ENCODE measurements at regions not wholly inside any gene's neighbourhood (a gene's known extent, or its start where the extent isn't known, plus 50 kb on each side); places are given as distances from the start of the nearest gene placed in this dataset.

DNA sequence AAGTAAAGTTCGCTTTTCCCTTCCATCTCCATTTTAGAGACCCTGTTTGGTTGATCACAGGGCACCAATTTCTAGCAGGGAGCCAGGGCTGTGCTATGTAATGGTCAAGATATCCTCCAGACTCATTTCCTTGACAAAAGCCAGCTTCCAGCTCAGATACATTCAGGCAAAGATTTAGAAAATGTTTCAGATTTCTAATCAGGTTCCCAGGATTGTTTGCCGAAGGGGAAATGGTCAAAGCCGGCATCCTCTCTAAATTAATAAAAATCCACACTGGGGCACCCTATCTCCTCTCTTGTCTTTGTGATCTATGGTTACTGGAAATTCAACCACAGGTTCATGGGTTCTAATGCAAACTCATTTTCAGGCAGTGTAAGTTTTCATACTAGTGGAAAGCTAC is 686.8 kb upstream of the KIF2B start:
- H3K4me3 ChIP-seq (ENCODE audit: low read depth, low read length) = no peak overlapping the region
- no peak for DNase-seq (ENCODE audit: low read depth)
- TF ChIP-seq, protein P1, sequence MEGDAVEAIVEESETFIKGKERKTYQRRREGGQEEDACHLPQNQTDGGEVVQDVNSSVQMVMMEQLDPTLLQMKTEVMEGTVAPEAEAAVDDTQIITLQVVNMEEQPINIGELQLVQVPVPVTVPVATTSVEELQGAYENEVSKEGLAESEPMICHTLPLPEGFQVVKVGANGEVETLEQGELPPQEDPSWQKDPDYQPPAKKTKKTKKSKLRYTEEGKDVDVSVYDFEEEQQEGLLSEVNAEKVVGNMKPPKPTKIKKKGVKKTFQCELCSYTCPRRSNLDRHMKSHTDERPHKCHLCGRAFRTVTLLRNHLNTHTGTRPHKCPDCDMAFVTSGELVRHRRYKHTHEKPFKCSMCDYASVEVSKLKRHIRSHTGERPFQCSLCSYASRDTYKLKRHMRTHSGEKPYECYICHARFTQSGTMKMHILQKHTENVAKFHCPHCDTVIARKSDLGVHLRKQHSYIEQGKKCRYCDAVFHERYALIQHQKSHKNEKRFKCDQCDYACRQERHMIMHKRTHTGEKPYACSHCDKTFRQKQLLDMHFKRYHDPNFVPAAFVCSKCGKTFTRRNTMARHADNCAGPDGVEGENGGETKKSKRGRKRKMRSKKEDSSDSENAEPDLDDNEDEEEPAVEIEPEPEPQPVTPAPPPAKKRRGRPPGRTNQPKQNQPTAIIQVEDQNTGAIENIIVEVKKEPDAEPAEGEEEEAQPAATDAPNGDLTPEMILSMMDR (IDR thresholded peaks at IDR 0.05; ENCODE audit: low read depth, low read length) = no peak
- TF ChIP-seq POLR2A (IDR thresholded peaks at IDR 0.05; ENCODE audit: extremely low read depth, insufficient read length) = no peak
- no peak for TF ChIP-seq MYC (IDR thresholded peaks at IDR 0.05; ENCODE audit: low read depth, low read length)
- TF ChIP-seq, protein P2, sequence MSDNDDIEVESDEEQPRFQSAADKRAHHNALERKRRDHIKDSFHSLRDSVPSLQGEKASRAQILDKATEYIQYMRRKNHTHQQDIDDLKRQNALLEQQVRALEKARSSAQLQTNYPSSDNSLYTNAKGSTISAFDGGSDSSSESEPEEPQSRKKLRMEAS (IDR thresholded peaks at IDR 0.05; ENCODE audit: low read depth, low read length) = no peak

DNA sequence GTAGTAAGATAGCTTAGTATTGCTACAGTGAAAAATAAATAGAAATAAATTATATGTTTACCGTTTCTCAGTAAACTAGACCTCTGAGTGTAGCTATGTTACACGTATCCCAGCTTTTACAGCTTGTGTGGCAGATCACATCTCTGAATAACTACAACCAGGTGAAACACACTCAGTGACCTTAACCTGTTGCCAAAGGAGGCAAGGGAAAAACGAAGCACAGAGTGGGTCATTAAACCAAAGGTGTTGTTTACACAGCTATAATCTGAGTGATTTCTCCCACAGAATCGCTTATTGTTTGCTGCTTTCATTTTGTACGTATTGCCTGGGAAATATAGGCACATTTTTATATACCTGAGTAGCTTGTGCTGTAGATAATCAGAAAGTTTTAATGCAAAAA is 688.2 kb upstream of the KIF2B start:
- DNase-seq (ENCODE audit: low read depth) = no peak
- TF ChIP-seq, protein P1 (IDR thresholded peaks at IDR 0.05; ENCODE audit: low read depth, low read length) = no peak
- TF ChIP-seq, protein P2 (IDR thresholded peaks at IDR 0.05; ENCODE audit: low read depth, low read length) = no peak
- no peak for TF ChIP-seq POLR2A (IDR thresholded peaks at IDR 0.05; ENCODE audit: extremely low read depth, insufficient read length)
- H3K4me3 ChIP-seq (ENCODE audit: low read depth, low read length) = no peak overlapping the region

DNA sequence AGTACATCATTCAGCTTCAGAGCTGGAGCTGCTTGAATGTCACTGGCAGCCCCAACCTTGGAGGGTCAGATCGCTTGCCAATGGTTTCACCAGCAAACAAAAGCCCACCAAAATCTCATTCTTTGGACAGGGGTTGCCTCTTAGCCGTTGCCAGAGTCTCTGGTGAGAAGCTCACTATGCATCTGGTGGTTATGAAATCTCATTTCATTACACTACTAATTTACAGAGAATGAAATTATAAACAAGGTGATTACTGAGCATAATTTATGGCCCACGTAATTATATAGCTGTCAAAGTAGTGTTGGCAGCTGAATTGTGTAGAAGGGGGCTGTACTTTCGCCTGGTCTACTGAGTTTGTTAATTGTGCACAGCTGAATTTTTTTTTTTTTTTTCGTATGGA is 688.9 kb upstream of the KIF2B start:
- TF ChIP-seq POLR2A (IDR thresholded peaks at IDR 0.05; ENCODE audit: extremely low read depth, insufficient read length) (no peak), MYC (IDR thresholded peaks at IDR 0.05; ENCODE audit: low read depth, low read length) (no peak)
- TF ChIP-seq, protein P2 (IDR thresholded peaks at IDR 0.05; ENCODE audit: low read depth, low read length) = no peak
- TF ChIP-seq, protein P1 (IDR thresholded peaks at IDR 0.05; ENCODE audit: low read depth, low read length) = no peak
- DNase-seq (ENCODE audit: low read depth) = no peak
- no peak overlapping the region for H3K4me3 ChIP-seq (ENCODE audit: low read depth, low read length)

DNA sequence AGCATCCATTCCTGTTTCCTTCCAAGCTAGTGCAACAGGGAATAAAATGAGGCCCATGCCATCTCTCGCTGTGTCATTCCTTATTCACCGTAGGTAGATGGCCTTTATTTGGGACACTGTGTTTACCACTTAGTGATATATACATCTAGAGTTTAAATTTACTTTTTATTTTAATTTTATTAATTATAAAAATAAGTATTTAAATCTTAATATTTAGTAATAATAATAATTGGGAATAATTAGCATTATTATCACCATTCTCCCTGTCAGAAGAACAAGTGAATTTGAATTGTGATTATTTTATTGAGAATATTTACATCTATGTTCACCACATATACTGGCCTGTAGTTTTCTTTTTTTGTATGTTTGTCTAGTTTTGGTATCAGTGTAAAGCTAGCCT is 692.9 kb upstream of the KIF2B start:
- H3K4me3 ChIP-seq (ENCODE audit: low read depth, low read length) = no peak overlapping the region
- TF ChIP-seq, protein P2 (IDR thresholded peaks at IDR 0.05; ENCODE audit: low read depth, low read length) = no peak
- TF ChIP-seq MYC (IDR thresholded peaks at IDR 0.05; ENCODE audit: low read depth, low read length) (no peak), POLR2A (IDR thresholded peaks at IDR 0.05; ENCODE audit: extremely low read depth, insufficient read length) (no peak)
- TF ChIP-seq, protein P1 (IDR thresholded peaks at IDR 0.05; ENCODE audit: low read depth, low read length) = no peak
- DNase-seq (ENCODE audit: low read depth) = no peak

DNA sequence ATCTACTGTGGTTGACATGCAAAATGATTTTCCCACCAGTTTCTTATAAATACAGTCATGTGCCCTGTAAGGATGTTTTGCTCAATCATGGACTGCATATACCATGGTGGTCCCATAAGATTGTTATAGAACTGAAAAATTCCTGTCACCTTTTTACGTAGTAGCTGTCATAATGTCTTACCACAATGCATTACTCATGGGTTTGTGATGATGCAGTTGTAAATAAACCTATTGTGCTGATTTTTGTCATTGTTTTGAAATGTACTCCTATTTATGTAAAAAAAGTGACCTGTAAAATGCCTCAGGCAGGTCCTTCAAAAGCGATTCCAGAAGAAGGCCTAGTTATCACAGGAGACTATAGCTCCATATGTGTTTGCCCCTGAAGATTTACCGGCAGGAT is 695.4 kb upstream of the KIF2B start:
- DNase-seq (ENCODE audit: low read depth) = no peak
- H3K4me3 ChIP-seq (ENCODE audit: low read depth, low read length) = no peak overlapping the region
- TF ChIP-seq, protein P1 (IDR thresholded peaks at IDR 0.05; ENCODE audit: low read depth, low read length) = no peak
- TF ChIP-seq, protein P2 (IDR thresholded peaks at IDR 0.05; ENCODE audit: low read depth, low read length) = no peak
- no peak for TF ChIP-seq MYC (IDR thresholded peaks at IDR 0.05; ENCODE audit: low read depth, low read length)
- TF ChIP-seq POLR2A (IDR thresholded peaks at IDR 0.05; ENCODE audit: extremely low read depth, insufficient read length) = no peak

DNA sequence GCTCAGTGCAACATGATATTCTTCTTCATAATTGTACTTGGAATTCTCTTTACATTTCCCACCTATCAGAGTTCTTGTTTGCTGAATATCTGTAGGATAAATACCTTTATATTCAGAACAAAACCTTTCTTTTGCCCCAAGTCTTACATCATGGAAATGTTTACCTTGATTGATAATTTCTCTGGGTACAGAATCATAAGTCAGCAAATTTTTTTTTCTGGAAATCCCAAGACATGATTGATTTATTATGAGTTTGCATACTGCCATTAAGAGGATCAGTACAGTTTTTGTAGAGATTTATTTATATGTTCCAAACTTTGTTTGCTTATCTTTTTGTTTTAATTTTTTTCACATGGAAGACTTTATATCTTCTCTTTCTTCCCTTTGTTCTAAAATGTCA is 699.8 kb upstream of the KIF2B start:
- TF ChIP-seq, protein P1 (IDR thresholded peaks at IDR 0.05; ENCODE audit: low read depth, low read length) = no peak
- H3K4me3 ChIP-seq (ENCODE audit: low read depth, low read length) = no peak overlapping the region
- no peak for DNase-seq (ENCODE audit: low read depth)
